Astrocyte (in vitro differentiated cells and primary cell): ENCODE measurements at regions not wholly inside any gene's neighbourhood (a gene's known extent, or its start where the extent isn't known, plus 50 kb on each side); places are given as distances from the start of the nearest gene placed in this dataset.

Experiments
- CTCF ChIP-seq: IDR thresholded peaks from 2 replicates; pipeline ENCODE4 v1.5.1; 2011; ENCODE audit warnings: low read depth, mild to moderate bottlenecking, inconsistent platforms, low read length, moderate library complexity; ENCODE audit not compliant: insufficient read depth
- EZH2 ChIP-seq: IDR thresholded peaks from 2 replicates; pipeline ENCODE4 v1.6.1; 2012; ENCODE audit warnings: mild to moderate bottlenecking, low read length, inconsistent platforms; ENCODE audit not compliant: insufficient read depth

- TF ChIP-seq EZH2, result no peak
- no peak for TF ChIP-seq CTCF
Measured at GRCh38 chr10:65319493-65319892, 1606.3 kb upstream of the LRRTM3 start.
